ENCODE measurements at regions not wholly inside any gene's neighbourhood (a gene's known extent, or its start where the extent isn't known, plus 50 kb on each side); places are given as distances from the start of the nearest gene placed in this dataset.

GRCh38 chr14:50045837-50046236, 70.5 kb downstream of the VCPKMT start:
- no peak for TF ChIP-seq CTCF (IDR thresholded peaks at IDR 0.05; ENCODE audit: poor library complexity)
- TF ChIP-seq EZH2 (IDR thresholded peaks at IDR 0.05; ENCODE audit: borderline replicate concordance) = no peak
